BLaER1 treated with 17β-estradiol and CSF1 and Interleukin-3, amounts not matched to agents 10 nM and 100 nM (cell line): ENCODE measurements at regions not wholly inside any gene's neighbourhood (a gene's known extent, or its start where the extent isn't known, plus 50 kb on each side); places are given as distances from the start of the nearest gene placed in this dataset.
A peak's percentile ranks its signal among the peaks of the same experiment; 100 is the strongest.

ENCODE experiments used
- H3K27ac ChIP-seq, 11 experiments: shearing (Covaris generic); formaldehyde crosslinking; 2 replicates each; pipeline ENCODE4 v1.8.1; 2022
- H3K27me3 ChIP-seq, 11 experiments: shearing (Covaris generic); formaldehyde crosslinking; 2 replicates each; pipeline ENCODE4 v1.8.1; 2022
- H3K36me3 ChIP-seq, 11 experiments: shearing (Covaris generic); formaldehyde crosslinking; 2 replicates each; pipeline ENCODE4 v1.8.1; 2022
- H3K4me1 ChIP-seq, 10 experiments: shearing (Covaris generic); formaldehyde crosslinking; 2 replicates each; pipeline ENCODE4 v1.8.1; 2022
- H3K4me2 ChIP-seq, 11 experiments: shearing (Covaris generic); formaldehyde crosslinking; 2 replicates each; pipeline ENCODE4 v1.8.1; 2022
- H3K4me3 ChIP-seq, 10 experiments: shearing (Covaris generic); formaldehyde crosslinking; 2 replicates each; pipeline ENCODE4 v1.8.1; 2022
- H3K9ac ChIP-seq, 11 experiments: shearing (Covaris generic); formaldehyde crosslinking; 2 replicates each; pipeline ENCODE4 v1.8.1; 2022
- H3K9me3 ChIP-seq, 11 experiments: shearing (Covaris generic); formaldehyde crosslinking; replicated peaks in 1 of 11; 2 replicates each; pipeline ENCODE4 v1.8.1; 2022
- H4K20me1 ChIP-seq, 11 experiments: shearing (Covaris generic); formaldehyde crosslinking; 2 replicates each; pipeline ENCODE4 v1.8.1; 2022
- Cebpa-rat ChIP-seq, 11 experiments: shearing (Covaris generic); IDR thresholded peaks; 2 replicates each; pipeline ENCODE4 v1.8.1; 2022

DNA sequence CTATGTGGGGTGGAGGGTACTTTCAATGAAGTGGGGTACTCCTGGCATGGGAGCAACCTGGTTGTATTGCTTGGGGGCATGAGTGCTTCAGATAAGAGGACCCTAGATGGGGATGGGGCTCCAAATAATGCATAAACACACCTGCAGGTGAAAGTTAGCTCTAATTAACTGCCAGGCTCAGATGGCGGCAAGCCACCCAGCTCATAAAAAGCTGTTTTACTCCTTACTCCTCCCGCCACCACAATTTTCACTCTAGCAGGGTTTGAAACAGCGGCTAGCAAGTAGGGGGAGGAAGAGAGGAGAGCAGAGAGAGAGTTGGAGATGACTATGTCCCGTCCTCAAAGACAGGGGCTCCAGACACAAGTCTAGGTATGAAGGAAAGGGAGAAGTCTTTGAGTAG, 117.7 kb upstream of the WSCD1 start:
- H3K36me3 ChIP-seq, result no peaks in the 10 kb centered on the region
- no peak for TF ChIP-seq Cebpa-rat (IDR thresholded peaks at IDR 0.05)
- H4K20me1 ChIP-seq, result no peaks in the 10 kb centered on the region
- H3K27ac ChIP-seq, result no peak overlapping the region
- no peaks in the 10 kb centered on the region for H3K4me1 ChIP-seq
- no peak overlapping the region for H3K4me2 ChIP-seq
- H3K4me3 ChIP-seq, result no peak overlapping the region
- no peaks in the 10 kb centered on the region for H3K27me3 ChIP-seq
- peaks cover 11 to 17% (median 16%) of the 10 kb centered on the region in 11 experiments; a peak in 21 of 22 replicates for H3K9me3 ChIP-seq
- H3K9ac ChIP-seq, result no peak overlapping the region

DNA sequence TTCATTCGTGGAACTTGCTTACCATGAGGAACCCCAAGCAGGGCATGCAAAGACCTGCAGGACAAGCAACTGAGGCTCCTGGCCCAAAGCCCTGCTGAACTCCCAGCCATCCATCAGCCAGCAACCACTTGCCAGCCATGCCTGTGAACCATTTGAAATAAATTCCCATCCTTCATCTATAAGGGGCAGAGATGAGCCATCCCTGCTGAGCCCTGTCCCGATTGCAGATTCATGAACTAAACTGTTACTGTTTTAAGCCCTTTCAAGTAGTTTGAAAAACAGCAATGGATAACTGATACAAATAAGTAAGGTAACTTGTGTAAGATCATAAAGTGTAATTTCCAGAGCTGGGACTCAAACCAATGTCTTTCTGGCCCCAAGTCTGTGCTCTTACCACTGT, 114.4 kb upstream of the WSCD1 start:
- H3K9me3 ChIP-seq, result peaks cover 11 to 17% (median 16%) of the 10 kb centered on the region in 11 experiments; a peak in 21 of 22 replicates
- H3K9ac ChIP-seq, result no peak overlapping the region
- no peaks in the 10 kb centered on the region for H3K36me3 ChIP-seq
- no peaks in the 10 kb centered on the region for H3K27me3 ChIP-seq
- H3K4me1 ChIP-seq, result peaks cover 0 to 10% (median 0%) of the 10 kb centered on the region in 10 experiments; a peak in 3 of 20 replicates
- H3K4me3 ChIP-seq, result no peak overlapping the region
- no peak overlapping the region for H3K27ac ChIP-seq
- no peak overlapping the region for H3K4me2 ChIP-seq
- no peaks in the 10 kb centered on the region for H4K20me1 ChIP-seq
- TF ChIP-seq Cebpa-rat (IDR thresholded peaks at IDR 0.05), result no peak

DNA sequence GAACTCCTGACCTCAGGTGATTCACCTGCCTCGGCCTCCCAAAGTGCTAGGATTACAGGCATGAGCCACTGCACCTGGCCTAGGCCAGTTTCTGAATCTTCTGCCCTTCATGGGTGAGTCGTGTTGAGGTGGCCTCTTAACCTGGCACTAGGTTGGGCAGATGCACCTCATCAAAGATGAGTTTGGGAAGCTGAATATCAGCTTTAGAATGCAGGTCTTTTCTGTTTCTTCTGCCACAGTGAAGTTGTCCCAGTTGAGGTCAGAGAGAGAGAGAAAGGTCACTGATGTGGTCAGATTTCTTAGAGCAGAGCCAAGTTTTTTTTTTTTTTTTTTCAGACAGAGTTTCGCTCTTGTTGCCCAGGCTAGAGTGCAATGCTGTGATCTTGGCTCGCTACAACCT, 111.3 kb upstream of the WSCD1 start:
- Histone ChIP-seq H3K4me2 (no peak overlapping the region), H3K9me3 (peaks cover 11 to 17% (median 16%) of the 10 kb centered on the region in 11 experiments; a peak in 21 of 22 replicates), H3K36me3 (no peaks in the 10 kb centered on the region), H3K4me1 (peaks cover 0 to 10% (median 0%) of the 10 kb centered on the region in 10 experiments; a peak in 3 of 20 replicates), H3K4me3 (no peak overlapping the region), H4K20me1 (no peaks in the 10 kb centered on the region), H3K9ac (no peak overlapping the region), H3K27me3 (no peaks in the 10 kb centered on the region), H3K27ac (no peak overlapping the region)
- no peak for TF ChIP-seq Cebpa-rat (IDR thresholded peaks at IDR 0.05)

DNA sequence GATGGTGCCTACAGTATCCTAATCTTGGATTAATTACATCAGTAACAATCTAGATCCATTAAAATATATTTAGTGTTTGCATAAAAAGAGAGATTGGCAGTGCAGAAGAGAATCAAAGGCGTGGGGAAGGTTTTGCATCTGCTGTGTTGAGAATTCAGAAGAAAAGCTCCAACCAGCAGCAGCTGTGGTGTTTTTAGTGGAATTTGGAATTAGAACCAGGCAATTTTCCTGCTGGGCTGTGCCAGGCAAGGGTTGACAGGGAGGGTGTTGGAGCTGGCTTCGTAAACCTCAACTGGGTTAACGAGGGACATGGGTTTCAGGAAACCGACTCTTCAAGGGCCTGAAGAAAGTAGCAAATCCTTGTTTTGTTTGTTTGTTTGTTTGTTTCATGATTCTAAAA, 107.8 kb upstream of the WSCD1 start:
- Histone ChIP-seq H3K9ac (no peak overlapping the region), H3K36me3 (no peaks in the 10 kb centered on the region), H3K4me3 (no peak overlapping the region), H3K4me1 (peaks cover 0 to 10% (median 0%) of the 10 kb centered on the region in 10 experiments; a peak in 3 of 20 replicates), H3K4me2 (no peak overlapping the region), H3K27me3 (no peaks in the 10 kb centered on the region), H3K9me3 (peaks cover 0 to 2% (median under 1%) of the 10 kb centered on the region in 11 experiments; a peak in 9 of 22 replicates), H4K20me1 (no peaks in the 10 kb centered on the region), H3K27ac (no peak overlapping the region)
- no peak for TF ChIP-seq Cebpa-rat (IDR thresholded peaks at IDR 0.05)

DNA sequence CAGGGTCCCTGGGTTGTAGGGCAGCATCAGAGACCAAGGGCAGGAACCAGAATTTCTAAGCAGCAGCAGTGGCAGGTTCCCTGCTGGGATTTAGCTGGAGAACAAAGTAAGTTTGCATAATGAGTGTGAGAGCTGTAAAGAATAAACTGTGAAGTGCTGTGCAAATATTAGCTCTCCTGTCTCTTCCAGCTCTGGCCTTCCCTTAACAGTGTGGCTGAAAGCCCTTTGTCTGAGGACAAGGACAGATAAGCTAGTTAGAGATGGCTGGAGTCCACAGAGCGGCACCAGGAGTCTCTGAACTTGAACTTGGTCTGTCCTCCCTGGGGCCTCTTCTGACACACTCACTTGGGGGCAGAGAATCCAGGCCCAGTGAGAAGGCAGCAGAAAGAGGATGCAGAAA, 98.2 kb upstream of the WSCD1 start:
- H3K36me3 ChIP-seq, result no peaks in the 10 kb centered on the region
- H3K9me3 ChIP-seq, result peaks cover 11 to 29% (median 23%) of the 10 kb centered on the region in 11 experiments
- no peak for TF ChIP-seq Cebpa-rat (IDR thresholded peaks at IDR 0.05)
- H3K4me2 ChIP-seq, result no peak overlapping the region
- H4K20me1 ChIP-seq, result no peaks in the 10 kb centered on the region
- H3K27ac ChIP-seq, result no peak overlapping the region
- no peak overlapping the region for H3K9ac ChIP-seq
- no peaks in the 10 kb centered on the region for H3K27me3 ChIP-seq
- no peak overlapping the region for H3K4me3 ChIP-seq
- H3K4me1 ChIP-seq, result no peaks in the 10 kb centered on the region; a peak in 1 of 20 replicates

DNA sequence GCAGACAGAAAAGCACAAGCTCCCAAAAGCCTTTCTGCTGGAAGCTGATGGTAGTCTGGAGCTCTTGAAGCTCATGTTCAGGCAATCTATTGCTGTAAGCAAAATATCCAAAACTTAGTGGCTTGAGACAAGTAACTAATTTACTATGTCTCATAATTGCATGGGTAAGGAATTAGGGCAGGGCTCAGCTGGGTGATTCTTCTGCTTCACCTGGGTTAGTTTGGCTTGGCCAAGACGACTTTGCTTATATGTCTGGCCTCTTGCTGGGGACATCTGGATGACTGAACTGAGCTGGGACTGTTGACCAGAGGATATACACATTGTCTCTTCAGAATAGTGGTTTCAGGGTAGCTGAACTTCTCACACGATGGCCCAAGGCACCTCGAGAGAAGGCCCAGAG, 96.8 kb upstream of the WSCD1 start:
- H3K27me3 ChIP-seq, result no peaks in the 10 kb centered on the region
- no peak overlapping the region for H3K4me3 ChIP-seq
- no peaks in the 10 kb centered on the region; a peak in 1 of 20 replicates for H3K4me1 ChIP-seq
- no peak for TF ChIP-seq Cebpa-rat (IDR thresholded peaks at IDR 0.05)
- H4K20me1 ChIP-seq, result no peaks in the 10 kb centered on the region
- peaks cover 11 to 20% (median 15%) of the 10 kb centered on the region in 11 experiments for H3K9me3 ChIP-seq
- no peak overlapping the region for H3K27ac ChIP-seq
- H3K36me3 ChIP-seq, result no peaks in the 10 kb centered on the region
- H3K9ac ChIP-seq, result no peak overlapping the region
- H3K4me2 ChIP-seq, result no peak overlapping the region

DNA sequence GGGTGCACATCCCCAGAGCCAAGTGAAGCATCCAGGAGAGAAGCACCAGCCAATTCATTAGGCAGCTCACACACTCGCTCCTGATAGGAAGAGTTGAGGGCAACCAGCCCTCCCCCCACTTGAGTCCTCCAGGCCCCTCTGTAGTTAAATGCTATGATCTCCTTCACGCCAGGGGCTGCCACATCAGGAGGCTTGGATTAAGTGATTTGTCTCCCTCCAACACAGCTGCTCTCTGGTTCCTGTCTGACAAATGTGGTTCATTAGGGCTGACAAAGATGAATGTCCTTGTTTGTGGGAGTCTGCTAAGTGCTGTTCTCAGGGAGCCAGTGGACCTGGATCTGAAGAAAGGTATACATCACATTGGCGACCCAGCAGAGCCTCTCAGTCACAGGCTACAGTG, 94.5 kb upstream of the WSCD1 start:
- Histone ChIP-seq H4K20me1 (no peaks in the 10 kb centered on the region), H3K27ac (no peak overlapping the region), H3K4me2 (no peak overlapping the region), H3K27me3 (no peaks in the 10 kb centered on the region), H3K4me3 (no peak overlapping the region), H3K9me3 (peaks cover 11 to 15% (median 13%) of the 10 kb centered on the region in 11 experiments), H3K9ac (no peak overlapping the region), H3K36me3 (no peaks in the 10 kb centered on the region), H3K4me1 (no peaks in the 10 kb centered on the region; a peak in 1 of 20 replicates)
- TF ChIP-seq Cebpa-rat (IDR thresholded peaks at IDR 0.05), result no peak

DNA sequence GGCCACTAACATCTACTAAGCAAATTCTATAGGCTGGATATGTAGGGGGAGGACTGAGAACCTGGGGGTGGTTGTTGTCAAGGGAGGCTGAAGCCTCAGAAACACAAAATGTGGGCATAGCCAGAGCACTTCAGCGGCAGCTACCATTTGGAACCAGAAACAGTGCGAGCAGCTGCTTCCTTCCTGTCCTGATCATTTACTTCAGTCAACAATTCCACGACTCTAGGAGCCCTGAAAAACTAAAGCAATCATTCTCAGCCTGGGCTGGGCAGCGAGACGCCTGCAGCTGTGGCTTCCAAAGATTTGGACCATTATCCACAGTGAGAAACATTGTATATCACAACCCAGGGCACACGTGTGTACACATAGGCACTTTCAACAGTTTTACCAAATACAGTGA, 93.9 kb upstream of the WSCD1 start:
- no peaks in the 10 kb centered on the region for H3K36me3 ChIP-seq
- H3K27ac ChIP-seq, result no peak overlapping the region
- H4K20me1 ChIP-seq, result no peaks in the 10 kb centered on the region
- H3K4me2 ChIP-seq, result 0 out of 22 replicates have a peak overlapping the region, but pooled peaks of 1 of the 11 experiments have one; percentile 8
- no peaks in the 10 kb centered on the region for H3K27me3 ChIP-seq
- TF ChIP-seq Cebpa-rat (IDR thresholded peaks at IDR 0.05), result no peak
- no peak overlapping the region for H3K4me3 ChIP-seq
- H3K4me1 ChIP-seq, result no peaks in the 10 kb centered on the region; a peak in 1 of 20 replicates
- no peak overlapping the region for H3K9ac ChIP-seq
- H3K9me3 ChIP-seq, result peaks cover 11 to 15% (median 13%) of the 10 kb centered on the region in 11 experiments

DNA sequence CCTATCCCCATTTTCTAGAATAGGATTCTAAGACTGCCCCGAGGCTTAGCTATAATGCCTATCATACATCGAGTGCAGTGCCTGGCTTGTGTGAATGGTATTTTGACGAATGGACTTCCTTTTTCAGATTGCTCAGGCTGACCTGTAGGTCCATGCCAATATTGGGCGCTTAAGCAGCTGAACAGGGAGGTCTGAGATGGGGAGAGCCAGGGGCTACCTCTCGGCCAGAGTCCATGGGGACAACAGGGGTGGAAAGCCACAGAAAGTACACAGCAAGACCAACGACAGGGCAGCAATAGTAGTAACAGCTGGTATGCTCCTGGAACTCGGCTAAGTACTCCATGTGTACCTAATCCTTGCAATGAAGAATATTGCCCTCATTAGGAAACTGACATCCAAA, 91.7 kb upstream of the WSCD1 start:
- H3K27ac ChIP-seq, result no peak overlapping the region
- H3K9me3 ChIP-seq, result peaks cover 3 to 6% (median 5%) of the 10 kb centered on the region in 11 experiments
- no peak overlapping the region for H3K9ac ChIP-seq
- no peak overlapping the region for H3K4me3 ChIP-seq
- no peak overlapping the region for H3K4me2 ChIP-seq
- H3K36me3 ChIP-seq, result no peaks in the 10 kb centered on the region
- H3K4me1 ChIP-seq, result no peaks in the 10 kb centered on the region; a peak in 1 of 20 replicates
- H4K20me1 ChIP-seq, result no peaks in the 10 kb centered on the region
- TF ChIP-seq Cebpa-rat (IDR thresholded peaks at IDR 0.05), result no peak
- no peaks in the 10 kb centered on the region for H3K27me3 ChIP-seq

DNA sequence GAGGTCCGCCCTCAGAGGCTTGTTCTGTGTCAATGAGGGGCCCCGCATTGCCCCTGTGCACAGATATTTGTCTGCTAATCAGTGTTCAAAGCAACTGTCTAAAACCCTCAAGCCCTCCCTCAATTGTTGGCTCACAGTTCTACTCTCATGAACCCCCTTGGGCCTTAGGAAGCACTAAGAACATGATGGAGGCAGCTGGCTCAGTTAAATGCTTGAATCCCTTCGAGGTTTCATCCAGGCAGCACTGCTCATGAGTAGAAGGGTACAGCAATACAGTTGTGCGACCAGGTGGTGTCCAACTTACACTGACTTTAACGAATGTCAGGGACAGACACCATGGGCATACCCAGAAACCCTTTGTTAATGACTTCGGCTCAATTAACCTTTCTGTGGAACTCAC, 89.2 kb upstream of the WSCD1 start:
- no peaks in the 10 kb centered on the region for H3K36me3 ChIP-seq
- no peak overlapping the region for H3K9ac ChIP-seq
- no peak overlapping the region for H3K4me3 ChIP-seq
- H3K9me3 ChIP-seq, result no peaks in the 10 kb centered on the region
- no peak for TF ChIP-seq Cebpa-rat (IDR thresholded peaks at IDR 0.05)
- H3K27ac ChIP-seq, result no peak overlapping the region
- H3K4me2 ChIP-seq, result no peak overlapping the region
- H3K4me1 ChIP-seq, result no peaks in the 10 kb centered on the region; a peak in 1 of 20 replicates
- no peaks in the 10 kb centered on the region for H4K20me1 ChIP-seq
- no peaks in the 10 kb centered on the region for H3K27me3 ChIP-seq
